ENCODE measurements at regions not wholly inside any gene's neighbourhood (a gene's known extent, or its start where the extent isn't known, plus 50 kb on each side); places are given as distances from the start of the nearest gene placed in this dataset.

DNA sequence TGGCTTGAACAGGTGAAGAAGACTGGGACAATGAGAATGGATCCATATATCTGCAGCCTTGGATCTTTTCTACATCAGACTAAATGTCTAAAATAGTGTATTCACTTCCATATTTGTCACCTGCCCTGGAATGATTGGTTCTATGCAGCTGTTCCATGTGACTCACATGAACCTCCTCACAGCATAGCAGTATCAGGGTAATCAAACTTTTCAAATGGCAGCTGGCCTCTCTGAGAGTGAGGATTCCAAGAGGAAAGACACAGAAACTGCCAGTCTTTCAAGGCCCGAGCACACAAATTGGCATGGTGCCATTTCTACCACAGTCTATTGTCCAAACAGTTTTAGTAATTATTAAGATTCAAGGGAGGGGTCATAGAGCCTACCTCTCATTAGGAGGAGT, 859.3 kb downstream of the BCL11A start:
- intact Hi-C loops (cut with micrococcal nuclease; ENCODE audit: unreplicated experiment) = no loop called here
- no peaks in the 10 kb centered on the region for H3K9me3 ChIP-seq (ENCODE audit: control insufficient read depth, insufficient read depth, low read depth, low read length)
- no TSS peak for BruUV-seq (replicated peaks)
- no peaks in the 10 kb centered on the region for H3K4me1 ChIP-seq (ENCODE audit: control insufficient read depth, insufficient read depth, low read length)
- DNase-seq (ENCODE audit: low read depth, low spot score) (no peak), ATAC-seq (no peak)
- no peak overlapping the region for H3K27ac ChIP-seq (ENCODE audit: low read length)
- ChIA-PET POLR2A (no interaction called here), CTCF (interaction anchor here (0.6 kb wide), 1 partner anchor 723 kb away, joined by 5 read pairs; no protein-coding TSS in a partner anchor)
- TF ChIP-seq, protein P1, sequence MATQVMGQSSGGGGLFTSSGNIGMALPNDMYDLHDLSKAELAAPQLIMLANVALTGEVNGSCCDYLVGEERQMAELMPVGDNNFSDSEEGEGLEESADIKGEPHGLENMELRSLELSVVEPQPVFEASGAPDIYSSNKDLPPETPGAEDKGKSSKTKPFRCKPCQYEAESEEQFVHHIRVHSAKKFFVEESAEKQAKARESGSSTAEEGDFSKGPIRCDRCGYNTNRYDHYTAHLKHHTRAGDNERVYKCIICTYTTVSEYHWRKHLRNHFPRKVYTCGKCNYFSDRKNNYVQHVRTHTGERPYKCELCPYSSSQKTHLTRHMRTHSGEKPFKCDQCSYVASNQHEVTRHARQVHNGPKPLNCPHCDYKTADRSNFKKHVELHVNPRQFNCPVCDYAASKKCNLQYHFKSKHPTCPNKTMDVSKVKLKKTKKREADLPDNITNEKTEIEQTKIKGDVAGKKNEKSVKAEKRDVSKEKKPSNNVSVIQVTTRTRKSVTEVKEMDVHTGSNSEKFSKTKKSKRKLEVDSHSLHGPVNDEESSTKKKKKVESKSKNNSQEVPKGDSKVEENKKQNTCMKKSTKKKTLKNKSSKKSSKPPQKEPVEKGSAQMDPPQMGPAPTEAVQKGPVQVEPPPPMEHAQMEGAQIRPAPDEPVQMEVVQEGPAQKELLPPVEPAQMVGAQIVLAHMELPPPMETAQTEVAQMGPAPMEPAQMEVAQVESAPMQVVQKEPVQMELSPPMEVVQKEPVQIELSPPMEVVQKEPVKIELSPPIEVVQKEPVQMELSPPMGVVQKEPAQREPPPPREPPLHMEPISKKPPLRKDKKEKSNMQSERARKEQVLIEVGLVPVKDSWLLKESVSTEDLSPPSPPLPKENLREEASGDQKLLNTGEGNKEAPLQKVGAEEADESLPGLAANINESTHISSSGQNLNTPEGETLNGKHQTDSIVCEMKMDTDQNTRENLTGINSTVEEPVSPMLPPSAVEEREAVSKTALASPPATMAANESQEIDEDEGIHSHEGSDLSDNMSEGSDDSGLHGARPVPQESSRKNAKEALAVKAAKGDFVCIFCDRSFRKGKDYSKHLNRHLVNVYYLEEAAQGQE (IDR thresholded peaks at IDR 0.05; ENCODE audit: insufficient read depth in 1 of 2, low read depth in 2 of 2, low read length in 1 of 2) = no peak
- TF ChIP-seq SIN3A (IDR thresholded peaks at IDR 0.05; ENCODE audit: borderline replicate concordance, insufficient read depth, low read depth, low read length) (no peak), POLR2AphosphoS5 (IDR thresholded peaks at IDR 0.05; ENCODE audit: low read depth, low read length) (no peak), TCF7L2 (IDR thresholded peaks at IDR 0.05; ENCODE audit: low read depth, low read length) (no peak)
- TF ChIP-seq, protein P2, sequence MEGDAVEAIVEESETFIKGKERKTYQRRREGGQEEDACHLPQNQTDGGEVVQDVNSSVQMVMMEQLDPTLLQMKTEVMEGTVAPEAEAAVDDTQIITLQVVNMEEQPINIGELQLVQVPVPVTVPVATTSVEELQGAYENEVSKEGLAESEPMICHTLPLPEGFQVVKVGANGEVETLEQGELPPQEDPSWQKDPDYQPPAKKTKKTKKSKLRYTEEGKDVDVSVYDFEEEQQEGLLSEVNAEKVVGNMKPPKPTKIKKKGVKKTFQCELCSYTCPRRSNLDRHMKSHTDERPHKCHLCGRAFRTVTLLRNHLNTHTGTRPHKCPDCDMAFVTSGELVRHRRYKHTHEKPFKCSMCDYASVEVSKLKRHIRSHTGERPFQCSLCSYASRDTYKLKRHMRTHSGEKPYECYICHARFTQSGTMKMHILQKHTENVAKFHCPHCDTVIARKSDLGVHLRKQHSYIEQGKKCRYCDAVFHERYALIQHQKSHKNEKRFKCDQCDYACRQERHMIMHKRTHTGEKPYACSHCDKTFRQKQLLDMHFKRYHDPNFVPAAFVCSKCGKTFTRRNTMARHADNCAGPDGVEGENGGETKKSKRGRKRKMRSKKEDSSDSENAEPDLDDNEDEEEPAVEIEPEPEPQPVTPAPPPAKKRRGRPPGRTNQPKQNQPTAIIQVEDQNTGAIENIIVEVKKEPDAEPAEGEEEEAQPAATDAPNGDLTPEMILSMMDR (IDR thresholded peaks at IDR 0.05) = no peak
- no peak overlapping the region for H3K4me3 ChIP-seq (ENCODE audit: low read depth in 2 of 2, low read length in 2 of 2)
- H3K36me3 ChIP-seq (ENCODE audit: control insufficient read depth, insufficient read depth, low read length) = no peaks in the 10 kb centered on the region
- H3K27me3 ChIP-seq (ENCODE audit: control insufficient read depth, insufficient read depth, low read length) = no peaks in the 10 kb centered on the region
- in situ Hi-C loops (cut with HindIII; ENCODE audit: low pct_unique_long_range_greater_than_20kb, low sequenced_read_pairs) = no loop called here

DNA sequence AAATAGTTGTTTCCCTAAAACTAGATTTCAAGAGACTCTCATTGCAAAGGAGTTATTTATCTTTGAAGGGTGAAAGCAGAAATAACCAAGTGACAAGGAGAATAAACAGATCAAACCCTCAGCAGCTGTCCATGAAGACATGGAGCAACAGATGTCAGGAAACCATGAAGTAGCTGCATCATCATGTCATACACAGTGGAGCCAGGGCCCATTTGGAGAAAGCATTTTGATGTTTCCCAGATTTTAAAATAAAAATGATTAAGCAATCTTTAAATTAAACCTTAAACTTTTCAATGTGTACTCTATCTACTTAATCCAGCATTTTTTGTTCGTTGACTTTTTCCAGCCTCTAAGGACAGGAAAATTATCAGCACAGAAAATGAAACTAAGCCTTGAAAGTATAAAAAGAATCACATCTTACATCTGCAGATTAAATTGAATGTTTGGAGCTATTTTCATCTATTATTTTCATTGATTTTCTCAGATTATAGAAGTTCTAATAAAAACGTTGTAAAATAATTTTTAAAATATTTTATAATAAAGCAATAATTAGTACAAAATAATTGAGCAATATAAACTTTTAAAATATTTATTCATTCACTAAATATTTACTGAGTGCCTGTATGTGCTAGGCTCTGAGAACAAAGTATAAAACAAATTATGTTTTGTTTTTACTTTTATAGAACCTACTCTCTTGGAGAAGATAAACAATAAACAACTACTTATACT, 860.1 kb downstream of the BCL11A start:
- no peaks in the 10 kb centered on the region for H3K4me1 ChIP-seq (ENCODE audit: control insufficient read depth, insufficient read depth, low read length)
- no peak overlapping the region for H3K27ac ChIP-seq (ENCODE audit: low read length)
- H3K27me3 ChIP-seq (ENCODE audit: control insufficient read depth, insufficient read depth, low read length) = no peaks in the 10 kb centered on the region
- no TSS peak for BruUV-seq (replicated peaks)
- ATAC-seq (no peak), DNase-seq (ENCODE audit: low read depth, low spot score) (no peak)
- in situ Hi-C loops (cut with HindIII; ENCODE audit: low pct_unique_long_range_greater_than_20kb, low sequenced_read_pairs) = no loop called here
- TF ChIP-seq SIN3A (IDR thresholded peaks at IDR 0.05; ENCODE audit: borderline replicate concordance, insufficient read depth, low read depth, low read length) (no peak), TCF7L2 (IDR thresholded peaks at IDR 0.05; ENCODE audit: low read depth, low read length) (no peak), POLR2AphosphoS5 (IDR thresholded peaks at IDR 0.05; ENCODE audit: low read depth, low read length) (no peak)
- TF ChIP-seq, protein P2 (IDR thresholded peaks at IDR 0.05) = no peak
- TF ChIP-seq, protein P1 (IDR thresholded peaks at IDR 0.05; ENCODE audit: insufficient read depth in 1 of 2, low read depth in 2 of 2, low read length in 1 of 2) = no peak
- no peaks in the 10 kb centered on the region for H3K9me3 ChIP-seq (ENCODE audit: control insufficient read depth, insufficient read depth, low read depth, low read length)
- CTCF ChIA-PET = interaction anchor here (0.6 kb wide), 1 partner anchor 723 kb away, joined by 5 read pairs; no protein-coding TSS in a partner anchor
- intact Hi-C loops (cut with micrococcal nuclease; ENCODE audit: unreplicated experiment) = no loop called here
- POLR2A ChIA-PET = no interaction called here
- no peaks in the 10 kb centered on the region for H3K36me3 ChIP-seq (ENCODE audit: control insufficient read depth, insufficient read depth, low read length)
- no peak overlapping the region for H3K4me3 ChIP-seq (ENCODE audit: low read depth in 2 of 2, low read length in 2 of 2)
